ENCODE measurements at regions not wholly inside any gene's neighbourhood (a gene's known extent, or its start where the extent isn't known, plus 50 kb on each side); places are given as distances from the start of the nearest gene placed in this dataset.

DNA sequence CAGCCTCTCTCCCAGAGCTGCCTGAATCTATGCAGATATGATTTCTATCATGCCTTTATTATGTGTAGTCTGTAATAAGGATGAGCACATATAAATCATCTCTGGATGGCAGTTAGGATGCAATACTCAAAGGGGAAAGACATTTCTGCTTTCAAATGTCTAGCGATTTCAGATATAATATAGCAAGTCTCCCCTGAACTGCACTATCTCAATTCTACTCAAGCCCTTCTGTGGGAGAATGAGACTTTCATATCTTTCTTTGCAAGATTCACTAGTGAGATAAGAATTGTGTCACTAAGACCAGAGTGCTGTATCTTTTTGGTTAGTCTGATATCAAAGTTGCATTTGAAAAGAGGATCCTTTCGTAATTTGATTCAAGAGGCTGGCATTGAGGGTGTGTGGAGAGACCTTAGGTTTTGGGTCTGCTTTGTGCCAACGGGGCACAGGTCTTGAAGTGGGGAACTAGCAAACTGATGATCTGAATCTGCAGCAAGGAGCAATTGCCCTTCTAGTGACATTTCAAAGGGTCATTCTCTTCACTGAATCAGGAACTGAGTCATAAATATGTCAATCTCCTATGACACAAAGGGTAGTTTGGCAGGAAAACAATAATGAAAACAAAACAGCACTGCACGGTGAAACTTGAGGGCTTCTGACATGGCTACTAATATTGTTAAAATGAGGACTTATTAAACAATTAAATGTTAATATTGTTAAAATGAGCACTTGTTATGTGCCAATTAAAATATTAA lies 305.5 kb upstream of the CLINT1 start:
- TF ChIP-seq, protein P1, sequence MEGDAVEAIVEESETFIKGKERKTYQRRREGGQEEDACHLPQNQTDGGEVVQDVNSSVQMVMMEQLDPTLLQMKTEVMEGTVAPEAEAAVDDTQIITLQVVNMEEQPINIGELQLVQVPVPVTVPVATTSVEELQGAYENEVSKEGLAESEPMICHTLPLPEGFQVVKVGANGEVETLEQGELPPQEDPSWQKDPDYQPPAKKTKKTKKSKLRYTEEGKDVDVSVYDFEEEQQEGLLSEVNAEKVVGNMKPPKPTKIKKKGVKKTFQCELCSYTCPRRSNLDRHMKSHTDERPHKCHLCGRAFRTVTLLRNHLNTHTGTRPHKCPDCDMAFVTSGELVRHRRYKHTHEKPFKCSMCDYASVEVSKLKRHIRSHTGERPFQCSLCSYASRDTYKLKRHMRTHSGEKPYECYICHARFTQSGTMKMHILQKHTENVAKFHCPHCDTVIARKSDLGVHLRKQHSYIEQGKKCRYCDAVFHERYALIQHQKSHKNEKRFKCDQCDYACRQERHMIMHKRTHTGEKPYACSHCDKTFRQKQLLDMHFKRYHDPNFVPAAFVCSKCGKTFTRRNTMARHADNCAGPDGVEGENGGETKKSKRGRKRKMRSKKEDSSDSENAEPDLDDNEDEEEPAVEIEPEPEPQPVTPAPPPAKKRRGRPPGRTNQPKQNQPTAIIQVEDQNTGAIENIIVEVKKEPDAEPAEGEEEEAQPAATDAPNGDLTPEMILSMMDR (conservative IDR thresholded peaks at IDR 0.05; ENCODE audit: low read length): no peak
- TF ChIP-seq EZH2phosphoT487 (IDR thresholded peaks at IDR 0.05; ENCODE audit: borderline replicate concordance, low read depth, low read length): no peak
